Astrocyte (in vitro differentiated cells and primary cell): ENCODE measurements at regions not wholly inside any gene's neighbourhood (a gene's known extent, or its start where the extent isn't known, plus 50 kb on each side); places are given as distances from the start of the nearest gene placed in this dataset.

Source experiments
- DNase-seq: peaks from one replicate; pipeline ENCODE4 v3.0.0-alpha.2; 2010; ENCODE audit warnings: low read depth
- FAIRE-seq: peaks from 2 replicates; lab custom pipeline; 2011; peaks lifted over from hg19 to GRCh38; lab: Jason Lieb, UNC
- H2AFZ ChIP-seq: 2 replicates; pipeline ENCODE4 v1.6.0; 2012; ENCODE audit warnings: low read depth, low read length, inconsistent platforms
- H3K27ac ChIP-seq: 2 replicates; pipeline ENCODE4 v1.5.1; 2011; ENCODE audit warnings: low read depth, low read length, inconsistent platforms
- H3K27me3 ChIP-seq: 2 replicates; pipeline ENCODE4 v1.6.0; 2011; ENCODE audit warnings: low read length, inconsistent platforms; ENCODE audit not compliant: insufficient read depth
- H3K36me3 ChIP-seq: 2 replicates; pipeline ENCODE4 v1.5.1; 2011; ENCODE audit warnings: low read length, inconsistent platforms; ENCODE audit not compliant: insufficient read depth
- H3K4me1 ChIP-seq: 2 replicates; pipeline ENCODE4 v1.5.1; 2011; ENCODE audit warnings: low read length, inconsistent platforms; ENCODE audit not compliant: insufficient read depth
- H3K4me2 ChIP-seq: 2 replicates; pipeline ENCODE4 v1.6.0; 2012; ENCODE audit warnings: low read length, inconsistent platforms
- H3K4me3 ChIP-seq: 2 replicates; pipeline ENCODE4 v1.5.1; 2011; ENCODE audit warnings: low read depth, mild to moderate bottlenecking, low read length, inconsistent platforms; ENCODE audit not compliant: insufficient read depth
- H3K79me2 ChIP-seq: 2 replicates; pipeline ENCODE4 v1.6.0; 2012; ENCODE audit warnings: mild to moderate bottlenecking, low read length, inconsistent platforms; ENCODE audit not compliant: insufficient read depth
- H3K9ac ChIP-seq: 2 replicates; pipeline ENCODE4 v1.6.0; 2012; ENCODE audit warnings: mild to moderate bottlenecking, low read length, inconsistent platforms
- H3K9me3 ChIP-seq: 2 replicates; pipeline ENCODE4 v1.5.1; 2012; ENCODE audit warnings: low read depth, mild to moderate bottlenecking, low read length, inconsistent platforms; ENCODE audit not compliant: insufficient read depth
- H4K20me1 ChIP-seq: 2 replicates; pipeline ENCODE4 v1.6.0; 2012; ENCODE audit warnings: low read length, inconsistent platforms; ENCODE audit not compliant: insufficient read depth
- H3K27ac Mint-ChIP-seq: one replicate; pipeline ENCODE4 v1.8.0; 2021; ENCODE audit warnings: mild to moderate bottlenecking, mixed read lengths; ENCODE audit not compliant: unreplicated experiment
- H3K27me3 Mint-ChIP-seq: one replicate; pipeline ENCODE4 v1.8.0; 2021; ENCODE audit warnings: low read depth, mixed read lengths; ENCODE audit not compliant: unreplicated experiment
- H3K36me3 Mint-ChIP-seq: one replicate; pipeline ENCODE4 v1.8.0; 2021; ENCODE audit warnings: low read depth, mixed read lengths; ENCODE audit not compliant: unreplicated experiment
- H3K4me1 Mint-ChIP-seq: one replicate; pipeline ENCODE4 v1.8.0; 2021; ENCODE audit warnings: low read depth, mixed read lengths; ENCODE audit not compliant: unreplicated experiment
- H3K4me3 Mint-ChIP-seq: one replicate; pipeline ENCODE4 v1.8.0; 2021; ENCODE audit warnings: mild to moderate bottlenecking, moderate library complexity, mixed read lengths; ENCODE audit not compliant: unreplicated experiment
- H3K9me3 Mint-ChIP-seq: one replicate; pipeline ENCODE4 v1.8.0; 2021; ENCODE audit warnings: mild to moderate bottlenecking, mixed read lengths; ENCODE audit not compliant: unreplicated experiment
- CTCF ChIP-seq: IDR thresholded peaks from 2 replicates; pipeline ENCODE4 v1.5.1; 2011; ENCODE audit warnings: low read depth, mild to moderate bottlenecking, inconsistent platforms, low read length, moderate library complexity; ENCODE audit not compliant: insufficient read depth
- EZH2 ChIP-seq: IDR thresholded peaks from 2 replicates; pipeline ENCODE4 v1.6.1; 2012; ENCODE audit warnings: mild to moderate bottlenecking, low read length, inconsistent platforms; ENCODE audit not compliant: insufficient read depth

GRCh38 chr2:19297716-19298115 is 60.7 kb downstream of the OSR1 start:
- H3K4me1 ChIP-seq = no peaks in the 10 kb centered on the region
- no peaks in the 10 kb centered on the region for H3K4me1 Mint-ChIP-seq
- no peak for DNase-seq
- H3K36me3 ChIP-seq = no peaks in the 10 kb centered on the region
- no peaks in the 10 kb centered on the region for H3K36me3 Mint-ChIP-seq
- H3K9me3 ChIP-seq = no peaks in the 10 kb centered on the region
- no peak overlapping the region for H3K27ac ChIP-seq
- H3K9me3 Mint-ChIP-seq = no peaks in the 10 kb centered on the region
- no peaks in the 10 kb centered on the region for H3K27me3 Mint-ChIP-seq
- no peaks in the 10 kb centered on the region for H4K20me1 ChIP-seq
- no peaks in the 10 kb centered on the region for H3K79me2 ChIP-seq
- TF ChIP-seq CTCF (no peak), EZH2 (no peak)
- H3K4me3 Mint-ChIP-seq = no peak overlapping the region
- no peak overlapping the region for H3K9ac ChIP-seq
- no peak overlapping the region for H2AFZ ChIP-seq
- H3K4me3 ChIP-seq = no peak overlapping the region
- no peak overlapping the region for H3K27ac Mint-ChIP-seq
- no peaks in the 10 kb centered on the region for H3K27me3 ChIP-seq
- H3K4me2 ChIP-seq = no peak overlapping the region
- no peak for FAIRE-seq

GRCh38 chr2:19295998-19296502 is 62.4 kb downstream of the OSR1 start:
- H2AFZ ChIP-seq = no peak overlapping the region
- Mint-ChIP-seq H3K27ac (no peak overlapping the region), H3K27me3 (no peaks in the 10 kb centered on the region), H3K9me3 (no peaks in the 10 kb centered on the region), H3K4me1 (no peaks in the 10 kb centered on the region), H3K4me3 (no peak overlapping the region), H3K36me3 (no peaks in the 10 kb centered on the region)
- FAIRE-seq = no peak
- TF ChIP-seq EZH2 (no peak), CTCF (no peak)
- no peaks in the 10 kb centered on the region for H3K9me3 ChIP-seq
- H3K4me3 ChIP-seq = no peak overlapping the region
- no peaks in the 10 kb centered on the region for H3K4me1 ChIP-seq
- H3K4me2 ChIP-seq = no peak overlapping the region
- no peaks in the 10 kb centered on the region for H4K20me1 ChIP-seq
- H3K79me2 ChIP-seq = no peaks in the 10 kb centered on the region
- no peak overlapping the region for H3K9ac ChIP-seq
- no peaks in the 10 kb centered on the region for H3K27me3 ChIP-seq
- H3K36me3 ChIP-seq = no peaks in the 10 kb centered on the region
- no peak for DNase-seq
- H3K27ac ChIP-seq = no peak overlapping the region

- no peaks in the 10 kb centered on the region for H4K20me1 ChIP-seq
- H3K4me3 ChIP-seq = no peak overlapping the region
- DNase-seq (no peak), FAIRE-seq (no peak)
- no peak overlapping the region for H3K4me2 ChIP-seq
- Mint-ChIP-seq H3K4me1 (no peaks in the 10 kb centered on the region), H3K27me3 (no peaks in the 10 kb centered on the region), H3K36me3 (no peaks in the 10 kb centered on the region), H3K4me3 (no peak overlapping the region), H3K27ac (no peak overlapping the region), H3K9me3 (no peaks in the 10 kb centered on the region)
- no peaks in the 10 kb centered on the region for H3K36me3 ChIP-seq
- TF ChIP-seq EZH2 = no peak
- no peak for TF ChIP-seq CTCF
- no peaks in the 10 kb centered on the region for H3K79me2 ChIP-seq
- H3K27ac ChIP-seq = no peak overlapping the region
- no peak overlapping the region for H3K9ac ChIP-seq
- H2AFZ ChIP-seq = no peak overlapping the region
- H3K4me1 ChIP-seq = no peaks in the 10 kb centered on the region
- no peaks in the 10 kb centered on the region for H3K27me3 ChIP-seq
- no peaks in the 10 kb centered on the region for H3K9me3 ChIP-seq
Measured at GRCh38 chr2:19292007-19292406, 66.4 kb downstream of the OSR1 start.
